Activated T-cell treated with anti-CD3 and anti-CD28 coated beads, Interleukin-2, amount 50 U/mL, for 24 hours (primary cell): ENCODE measurements at regions not wholly inside any gene's neighbourhood (a gene's known extent, or its start where the extent isn't known, plus 50 kb on each side); places are given as distances from the start of the nearest gene placed in this dataset.
"Not testable (repeated sequence)": the region's sequence is repeated elsewhere in the genome, so short reads cannot be mapped to it uniquely, and the experiment has no call there.

Source experiments
- DNase-seq: peaks from one replicate; pipeline ENCODE4 v3.0.0-alpha.2; 2020
- H3K27ac Mint-ChIP-seq: 2 replicates; pipeline ENCODE4 v1.8.0; 2020; ENCODE audit warnings: mild to moderate bottlenecking, mixed read lengths
- H3K27me3 Mint-ChIP-seq: 2 replicates; pipeline ENCODE4 v1.8.0; 2020; ENCODE audit warnings: mixed read lengths
- H3K36me3 Mint-ChIP-seq: 2 replicates; pipeline ENCODE4 v1.8.0; 2020; ENCODE audit warnings: low read depth, mixed read lengths
- H3K4me1 Mint-ChIP-seq: 2 replicates; pipeline ENCODE4 v1.8.0; 2020; ENCODE audit warnings: low read depth, mixed read lengths
- H3K4me3 Mint-ChIP-seq: 2 replicates; pipeline ENCODE4 v1.8.0; 2020; ENCODE audit warnings: mild to moderate bottlenecking, moderate library complexity, mixed read lengths
- H3K9me3 Mint-ChIP-seq: 2 replicates; pipeline ENCODE4 v1.8.0; 2020; ENCODE audit warnings: mixed read lengths

DNA sequence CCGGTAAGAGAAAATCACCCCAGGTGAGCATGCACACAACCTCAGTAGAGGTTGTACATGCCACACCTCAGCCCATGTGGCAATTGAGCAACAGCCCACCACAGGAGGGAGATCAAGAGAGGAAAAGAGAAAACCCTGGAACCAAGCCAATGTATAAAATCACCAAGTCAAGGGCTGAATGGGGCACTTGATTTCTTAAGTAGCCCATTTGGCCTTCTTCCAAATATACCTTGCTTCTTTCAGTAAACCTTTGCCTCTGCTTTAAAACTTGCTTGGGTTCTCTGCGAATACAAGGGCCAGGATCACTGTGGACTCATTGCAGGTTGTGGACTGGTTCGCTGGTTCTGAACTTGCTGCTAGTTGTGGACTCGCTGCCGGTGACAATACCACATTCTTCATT is 1814.0 kb downstream of the PLA2G4A start:
- no peaks in the 10 kb centered on the region for H3K4me1 Mint-ChIP-seq
- no peak for DNase-seq
- H3K36me3 Mint-ChIP-seq: no peaks in the 10 kb centered on the region
- peaks cover 3% of the 10 kb centered on the region for H3K9me3 Mint-ChIP-seq
- H3K27me3 Mint-ChIP-seq: no peaks in the 10 kb centered on the region
- H3K4me3 Mint-ChIP-seq: no peak overlapping the region
- H3K27ac Mint-ChIP-seq: no peak overlapping the region

DNA sequence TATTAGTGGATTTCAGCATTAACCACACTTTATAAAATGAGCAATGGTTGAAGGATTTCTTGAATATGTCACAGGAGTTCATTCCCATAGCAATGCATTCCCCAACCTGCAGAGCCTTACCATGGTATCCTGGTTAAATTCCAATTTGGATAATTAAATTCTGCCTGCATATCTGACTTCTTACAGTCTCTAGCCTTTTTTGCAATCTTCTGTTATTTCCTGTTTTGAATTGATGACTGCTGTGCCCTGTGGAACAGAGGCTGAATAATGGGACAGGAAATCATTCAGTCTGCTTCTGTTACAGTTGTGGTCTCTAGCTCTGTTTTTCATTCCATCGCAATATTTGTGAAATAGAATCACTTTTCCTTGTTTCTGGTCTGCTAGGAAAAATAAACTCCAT is 1823.9 kb downstream of the PLA2G4A start:
- no peaks in the 10 kb centered on the region for H3K4me1 Mint-ChIP-seq

DNA sequence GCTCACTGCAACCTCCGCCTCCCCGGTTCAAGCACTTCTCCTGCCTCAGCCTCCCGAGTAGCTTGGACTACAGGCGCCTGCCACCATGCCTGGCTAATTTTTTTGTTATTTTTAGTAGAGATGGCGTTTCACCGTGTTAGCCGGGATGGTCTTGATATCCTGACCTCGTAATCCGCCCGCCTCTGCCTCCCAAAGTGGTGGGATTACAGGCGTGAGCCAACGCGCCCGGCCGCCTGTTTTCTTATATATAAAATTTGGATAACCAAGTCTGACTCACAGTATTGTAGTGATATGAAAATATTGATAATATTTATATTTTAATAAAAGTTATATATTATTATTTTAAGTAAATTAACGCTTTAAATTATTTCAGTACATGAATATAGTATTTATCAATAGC is 1821.7 kb downstream of the BRINP3 start:
- not testable (repeated sequence) for H3K4me1 Mint-ChIP-seq, H3K36me3 Mint-ChIP-seq, H3K27ac Mint-ChIP-seq, DNase-seq, H3K9me3 Mint-ChIP-seq, H3K27me3 Mint-ChIP-seq, H3K4me3 Mint-ChIP-seq

More for the DNA sequence above, 1823.9 kb downstream of the PLA2G4A start:
- Mint-ChIP-seq H3K27me3 (no peaks in the 10 kb centered on the region), H3K4me3 (no peak overlapping the region), H3K9me3 (peaks cover 10% of the 10 kb centered on the region), H3K36me3 (no peaks in the 10 kb centered on the region), H3K27ac (no peak overlapping the region)
- no peak for DNase-seq

DNA sequence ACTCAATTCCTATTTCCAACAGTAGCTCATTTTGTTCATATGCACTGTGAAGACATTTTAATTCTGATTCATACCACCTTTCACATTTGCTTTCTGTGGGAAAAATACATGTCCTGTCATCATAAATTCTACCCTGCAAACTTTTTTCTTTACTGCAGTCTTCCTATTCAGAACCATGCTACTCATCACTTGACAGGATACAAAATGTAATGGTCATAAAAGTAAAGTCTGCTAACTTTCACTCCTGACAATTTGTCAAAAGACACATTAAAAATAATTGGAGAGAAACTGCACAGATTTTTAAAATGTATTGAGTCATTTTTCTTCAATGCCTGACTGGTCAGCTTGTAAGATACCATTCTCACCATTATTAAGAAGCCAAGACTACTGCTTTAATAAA is 1817.1 kb downstream of the BRINP3 start:
- no peak overlapping the region for H3K4me3 Mint-ChIP-seq
- no peaks in the 10 kb centered on the region for H3K36me3 Mint-ChIP-seq
- H3K27me3 Mint-ChIP-seq: no peaks in the 10 kb centered on the region
- DNase-seq: no peak
- peaks cover 1% of the 10 kb centered on the region for H3K9me3 Mint-ChIP-seq
- H3K27ac Mint-ChIP-seq: no peak overlapping the region
- H3K4me1 Mint-ChIP-seq: no peaks in the 10 kb centered on the region

DNA sequence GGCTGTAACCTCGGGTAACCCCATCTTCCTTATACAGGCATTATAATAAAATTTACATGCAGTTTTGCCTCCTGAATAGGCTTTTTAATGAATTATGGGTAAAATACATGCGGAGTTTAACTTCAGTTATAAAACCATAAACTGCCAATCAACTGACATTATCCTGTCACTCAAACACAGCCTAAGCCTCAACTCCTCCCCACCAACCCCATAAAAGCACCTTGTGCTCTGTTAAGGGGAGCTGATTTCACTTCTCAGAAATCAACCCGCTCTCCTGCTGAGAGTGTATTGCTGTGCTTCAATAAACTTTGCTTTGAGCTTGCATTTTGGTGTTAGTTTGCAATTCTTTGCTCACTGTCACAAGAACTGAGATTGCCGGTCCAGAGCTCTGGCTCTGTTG is 1812.2 kb downstream of the BRINP3 start:
- Mint-ChIP-seq H3K9me3 (peaks cover 12% of the 10 kb centered on the region), H3K4me3 (no peak overlapping the region), H3K36me3 (no peaks in the 10 kb centered on the region), H3K27me3 (no peaks in the 10 kb centered on the region), H3K4me1 (no peaks in the 10 kb centered on the region), H3K27ac (no peak overlapping the region)
- DNase-seq: no peak

- DNase-seq: no peak
- no peaks in the 10 kb centered on the region for H3K4me1 Mint-ChIP-seq
- H3K36me3 Mint-ChIP-seq: no peaks in the 10 kb centered on the region
- H3K4me3 Mint-ChIP-seq: no peak overlapping the region
- no peak overlapping the region for H3K27ac Mint-ChIP-seq
- H3K27me3 Mint-ChIP-seq: no peaks in the 10 kb centered on the region
- peaks cover 20% of the 10 kb centered on the region for H3K9me3 Mint-ChIP-seq
These were observed 1809.6 kb downstream of the BRINP3 start for GRCh38 chr1:188668083-188668482.

DNA sequence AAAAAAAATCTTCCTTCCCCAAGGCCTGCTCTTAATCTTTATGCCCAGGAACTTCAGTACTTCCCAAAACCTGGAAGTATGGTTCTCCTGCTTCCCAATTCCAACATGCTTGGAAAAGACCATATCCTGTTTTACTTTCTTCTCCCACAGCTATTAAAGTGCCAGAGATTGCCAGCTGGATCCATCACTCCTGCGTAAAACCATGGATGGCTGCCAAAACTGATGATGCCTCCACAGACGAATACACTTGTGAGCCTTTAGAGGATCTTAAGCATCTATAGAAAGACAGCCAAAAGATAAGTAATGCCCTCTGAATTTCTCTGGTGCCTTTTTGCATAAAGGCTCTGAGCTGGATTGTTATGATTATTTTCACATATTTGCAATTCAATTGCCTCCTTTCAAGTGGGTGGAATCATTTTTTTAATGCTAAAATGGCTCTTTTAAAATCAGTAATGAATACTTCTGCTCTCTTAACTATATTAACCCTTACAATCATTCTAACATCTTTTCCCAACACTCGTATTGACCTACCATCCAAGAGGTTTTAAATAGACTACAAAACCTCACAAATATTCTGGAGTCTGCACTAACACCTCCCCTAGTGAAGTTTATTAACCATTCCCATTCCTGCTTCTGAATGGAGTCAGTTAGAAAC is 1807.8 kb downstream of the BRINP3 start:
- Mint-ChIP-seq H3K27ac (no peak overlapping the region), H3K9me3 (peaks cover 20% of the 10 kb centered on the region), H3K36me3 (no peaks in the 10 kb centered on the region), H3K4me1 (no peaks in the 10 kb centered on the region), H3K4me3 (no peak overlapping the region), H3K27me3 (no peaks in the 10 kb centered on the region)
- no peak for DNase-seq

DNA sequence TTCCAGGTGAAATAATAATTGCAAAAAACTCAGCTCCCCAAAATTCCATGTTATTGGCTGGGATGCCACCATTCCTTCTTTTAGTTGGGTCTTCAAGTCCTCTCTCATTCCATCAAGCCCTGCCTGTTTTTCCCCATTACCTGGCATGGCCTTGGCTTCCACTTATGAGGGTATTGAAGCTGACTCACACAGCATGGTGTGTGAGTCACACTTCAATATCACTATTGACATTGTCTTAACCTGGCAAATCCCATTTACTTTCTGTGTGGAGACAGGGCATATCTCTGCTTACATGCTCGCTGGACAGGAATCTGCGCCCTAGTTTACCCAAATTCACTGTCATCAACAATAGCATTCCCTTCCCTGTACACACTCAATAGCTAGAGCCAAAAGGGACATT is 1806.8 kb downstream of the BRINP3 start:
- Mint-ChIP-seq H3K27me3 (no peaks in the 10 kb centered on the region), H3K9me3 (peaks cover 20% of the 10 kb centered on the region), H3K27ac (no peak overlapping the region), H3K36me3 (no peaks in the 10 kb centered on the region), H3K4me3 (no peak overlapping the region), H3K4me1 (no peaks in the 10 kb centered on the region)
- no peak for DNase-seq

DNA sequence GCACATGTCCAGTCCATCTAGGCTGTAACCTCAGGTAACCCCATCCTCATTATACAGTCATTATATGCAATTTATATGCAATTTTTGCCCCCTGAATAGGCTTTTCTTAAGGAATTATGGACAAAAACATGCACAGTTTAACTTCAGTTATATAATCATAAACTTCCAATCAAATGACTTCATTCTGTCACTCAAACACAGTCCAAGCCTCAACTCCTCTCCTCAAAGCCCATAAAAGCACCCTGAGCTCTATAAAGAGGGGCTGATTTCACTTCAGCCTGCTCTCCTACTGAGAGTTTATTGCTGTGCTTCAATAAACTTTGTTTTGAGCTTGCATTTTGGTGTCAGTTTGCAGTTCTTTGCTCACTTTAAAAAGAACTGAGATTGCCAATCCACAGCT is 1805.5 kb downstream of the BRINP3 start:
- no peaks in the 10 kb centered on the region for H3K36me3 Mint-ChIP-seq
- no peaks in the 10 kb centered on the region for H3K27me3 Mint-ChIP-seq
- no peaks in the 10 kb centered on the region for H3K4me1 Mint-ChIP-seq
- H3K27ac Mint-ChIP-seq: no peak overlapping the region
- H3K4me3 Mint-ChIP-seq: no peak overlapping the region
- peaks cover 20% of the 10 kb centered on the region for H3K9me3 Mint-ChIP-seq
- DNase-seq: no peak

- DNase-seq: no peak
- no peak overlapping the region for H3K27ac Mint-ChIP-seq
- no peaks in the 10 kb centered on the region for H3K36me3 Mint-ChIP-seq
- H3K4me1 Mint-ChIP-seq: no peaks in the 10 kb centered on the region
- peaks cover 8% of the 10 kb centered on the region for H3K9me3 Mint-ChIP-seq
- no peak overlapping the region for H3K4me3 Mint-ChIP-seq
- H3K27me3 Mint-ChIP-seq: no peaks in the 10 kb centered on the region
These were observed 1788.1 kb downstream of the BRINP3 start for GRCh38 chr1:188689542-188689941.

DNA sequence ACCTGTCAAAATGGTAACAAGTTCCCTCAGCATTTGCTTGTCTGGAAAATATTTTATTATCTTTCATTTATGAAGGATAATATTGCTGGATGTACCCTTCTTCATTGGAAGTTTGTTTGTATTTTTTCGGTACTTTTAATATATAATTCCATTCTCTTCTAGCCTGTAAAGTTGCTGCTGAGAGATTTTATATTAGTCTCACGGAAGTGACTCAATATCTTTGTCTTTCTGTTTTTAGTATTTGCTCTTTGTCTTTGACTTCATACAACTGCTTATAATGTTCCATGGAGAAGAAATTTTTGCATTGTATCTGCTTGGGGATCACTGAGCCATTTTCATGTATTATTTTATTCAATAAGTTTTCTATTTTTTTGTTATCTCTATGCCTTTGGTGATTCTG is 1777.5 kb downstream of the BRINP3 start:
- no peaks in the 10 kb centered on the region for H3K4me1 Mint-ChIP-seq
- DNase-seq: no peak
- H3K9me3 Mint-ChIP-seq: peaks cover 32% of the 10 kb centered on the region
- no peaks in the 10 kb centered on the region for H3K27me3 Mint-ChIP-seq
- H3K36me3 Mint-ChIP-seq: no peaks in the 10 kb centered on the region
- H3K4me3 Mint-ChIP-seq: no peak overlapping the region
- H3K27ac Mint-ChIP-seq: no peak overlapping the region

- H3K4me1 Mint-ChIP-seq: no peaks in the 10 kb centered on the region
- no peaks in the 10 kb centered on the region for H3K27me3 Mint-ChIP-seq
- no peak overlapping the region for H3K4me3 Mint-ChIP-seq
- no peak overlapping the region for H3K27ac Mint-ChIP-seq
- peaks cover 17% of the 10 kb centered on the region for H3K9me3 Mint-ChIP-seq
- H3K36me3 Mint-ChIP-seq: no peaks in the 10 kb centered on the region
- DNase-seq: no peak
These were observed 1770.9 kb downstream of the BRINP3 start for GRCh38 chr1:188706742-188707141.

DNA sequence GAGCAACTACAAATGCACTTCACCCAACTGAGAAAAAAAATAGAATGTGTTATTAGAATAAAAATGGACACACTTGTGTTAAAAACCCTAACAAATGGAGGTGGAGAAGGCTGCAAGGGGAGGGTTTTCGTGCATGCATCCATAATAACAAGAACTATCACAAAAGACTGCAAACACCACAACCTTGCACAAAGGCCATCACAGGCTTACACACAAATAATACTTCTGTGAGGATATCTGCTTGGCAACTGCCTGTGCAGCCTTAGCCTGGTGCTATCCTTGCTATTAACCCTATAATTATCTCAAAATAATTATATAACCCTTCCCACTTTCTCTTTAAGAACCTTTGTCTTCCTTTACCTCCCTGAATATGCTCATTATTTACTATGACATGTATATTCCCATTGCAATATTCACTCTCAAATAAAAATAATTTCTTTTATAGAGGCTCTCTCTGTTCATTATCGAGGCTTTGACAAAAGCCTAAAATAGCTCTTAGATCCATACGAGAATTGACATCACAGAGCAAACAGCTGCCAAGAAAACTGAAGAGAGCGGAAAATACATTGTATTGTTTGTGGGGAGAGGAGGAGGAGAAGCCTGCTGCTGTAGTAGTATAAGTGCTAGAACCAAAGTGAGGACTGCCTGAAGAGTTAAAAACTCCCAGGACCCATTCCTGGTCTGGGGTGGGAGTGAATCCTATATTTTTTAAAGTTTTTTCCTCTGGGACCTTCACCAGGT is 1768.7 kb downstream of the BRINP3 start:
- Mint-ChIP-seq H3K9me3 (peaks cover 12% of the 10 kb centered on the region), H3K27me3 (no peaks in the 10 kb centered on the region), H3K4me3 (no peak overlapping the region), H3K36me3 (no peaks in the 10 kb centered on the region), H3K27ac (no peak overlapping the region), H3K4me1 (no peaks in the 10 kb centered on the region)
- DNase-seq: no peak

DNA sequence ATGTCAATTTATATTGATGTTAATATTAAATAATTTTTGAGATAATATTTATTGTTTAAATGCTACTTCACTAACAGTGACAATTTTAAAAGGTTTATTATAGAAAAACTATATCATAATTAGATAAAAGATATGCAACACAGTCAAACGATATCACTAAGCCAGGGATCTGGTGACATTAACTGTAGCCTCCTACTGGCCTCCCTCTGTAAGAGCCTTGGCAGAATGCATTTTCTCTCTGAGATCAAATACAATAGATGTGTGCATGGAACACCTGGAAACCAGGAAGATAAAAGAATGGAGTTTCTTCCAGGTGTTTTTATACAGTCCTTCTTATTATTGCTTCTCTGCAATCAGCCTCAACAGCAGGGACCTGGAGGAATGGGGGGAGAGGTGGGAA is 1762.1 kb downstream of the BRINP3 start:
- DNase-seq: no peak
- no peak overlapping the region for H3K4me3 Mint-ChIP-seq
- H3K27ac Mint-ChIP-seq: no peak overlapping the region
- H3K9me3 Mint-ChIP-seq: peaks cover 18% of the 10 kb centered on the region
- H3K27me3 Mint-ChIP-seq: no peaks in the 10 kb centered on the region
- no peaks in the 10 kb centered on the region for H3K4me1 Mint-ChIP-seq
- no peaks in the 10 kb centered on the region for H3K36me3 Mint-ChIP-seq

DNA sequence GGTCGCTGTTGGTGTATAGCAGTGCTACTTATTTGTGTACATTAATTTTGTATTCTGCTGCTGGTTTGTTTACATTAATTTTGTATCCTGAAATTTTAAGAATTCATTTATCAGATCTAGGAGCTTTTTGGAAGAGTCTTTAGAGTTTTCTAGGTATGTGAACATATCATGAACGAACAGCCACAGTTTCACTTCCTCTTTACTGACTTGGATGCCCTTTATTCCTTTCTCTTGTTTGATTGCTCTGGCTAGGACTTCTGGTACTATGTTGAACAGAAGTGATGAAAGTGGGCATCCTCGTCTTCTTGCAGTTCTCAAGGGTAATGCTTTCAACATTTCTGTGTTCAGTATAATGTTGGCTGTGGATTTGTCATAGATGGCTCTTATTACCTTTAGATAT is 1757.9 kb downstream of the BRINP3 start:
- Mint-ChIP-seq H3K9me3 (peaks cover 16% of the 10 kb centered on the region), H3K4me1 (no peaks in the 10 kb centered on the region), H3K4me3 (no peak overlapping the region), H3K27me3 (no peaks in the 10 kb centered on the region), H3K27ac (no peak overlapping the region), H3K36me3 (no peaks in the 10 kb centered on the region)
- no peak for DNase-seq
